Mucosa of descending colon (tissue), 3 donors: ENCODE measurements at regions not wholly inside any gene's neighbourhood (a gene's known extent, or its start where the extent isn't known, plus 50 kb on each side); places are given as distances from the start of the nearest gene placed in this dataset.
"Not testable (repeated sequence)": the region's sequence is repeated elsewhere in the genome, so short reads cannot be mapped to it uniquely, and the experiment has no call there.

Source experiments
- ATAC-seq: fragments of 200-7000 bp; cut with Tn5 transposase; one replicate; pipeline ENCODE4 v1.9.1; 2020; ENCODE audit warnings: mild to moderate bottlenecking, moderate library complexity
- DNase-seq, 3 donors: peaks; one replicate each; pipeline ENCODE4 v3.0.0-alpha.2; 2020
- H3K36me3 ChIP-seq: fragments of 200-600 bp; one replicate; pipeline ENCODE4 v1.8.0; 2021; ENCODE audit warnings: low read depth, mild to moderate bottlenecking
- H3K4me1 ChIP-seq: fragments of 200-600 bp; one replicate; pipeline ENCODE4 v1.8.0; 2021; ENCODE audit warnings: low read depth, mild to moderate bottlenecking
- H3K4me3 ChIP-seq: fragments of 200-600 bp; one replicate; pipeline ENCODE4 v1.8.0; 2021; ENCODE audit warnings: mild to moderate bottlenecking
- H3K9me3 ChIP-seq: fragments of 200-600 bp; one replicate; pipeline ENCODE4 v1.8.0; 2021; ENCODE audit warnings: mild to moderate bottlenecking
- intact Hi-C, 2 donors: fragments of 100-400 bp; cut with DNase I in 1 of 2; cut with micrococcal nuclease in 1 of 2; formaldehyde crosslinking; loops; one replicate each; pipeline versions ENCODE4 v1.11.0 to v1.11.1; 2022; cut with DNase I, micrococcal nuclease
- TF ChIP-seq, protein P1 (sequence below): fragments of 200-600 bp; IDR thresholded peaks from one replicate; pipeline ENCODE4 v1.8.0; 2022; ENCODE audit warnings: antibody characterized with exemption, mild to moderate bottlenecking
- donor health status: DM: no; HTN: no; CAD: no; lungs with moderate emphysema.
- donor health status: DM: no; HTN: no; CAD: no.
- donor health status: DM: no; HTN: yes; CAD: no.

DNA sequence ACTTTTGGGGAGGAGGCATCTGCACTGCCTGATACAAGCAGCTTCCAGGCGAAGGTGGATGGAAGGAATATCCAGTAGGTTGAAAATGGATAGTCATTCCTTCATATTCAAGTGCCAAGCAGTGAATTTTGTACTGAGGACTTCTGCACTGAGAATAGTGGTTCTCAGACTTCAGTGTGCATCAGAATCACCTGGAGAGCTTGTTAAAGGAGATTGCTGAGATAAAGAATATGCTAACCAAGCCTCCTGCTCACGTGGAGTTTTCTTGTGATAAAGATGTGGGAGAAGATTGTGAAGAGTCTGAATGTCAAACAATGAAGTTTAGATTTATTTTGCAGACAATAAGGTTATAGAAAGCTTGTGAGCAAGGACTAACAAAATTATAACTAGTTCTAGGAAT, 97.8 kb downstream of the HFE start:
- Histone ChIP-seq H3K4me1 (peaks cover 3% of the 10 kb centered on the region), H3K4me3 (no peak overlapping the region), H3K9me3 (no peaks in the 10 kb centered on the region), H3K36me3 (no peaks in the 10 kb centered on the region)
- intact Hi-C loops, result no loop called here
- DNase-seq (no peak), ATAC-seq (no peak)
- TF ChIP-seq, protein P1, sequence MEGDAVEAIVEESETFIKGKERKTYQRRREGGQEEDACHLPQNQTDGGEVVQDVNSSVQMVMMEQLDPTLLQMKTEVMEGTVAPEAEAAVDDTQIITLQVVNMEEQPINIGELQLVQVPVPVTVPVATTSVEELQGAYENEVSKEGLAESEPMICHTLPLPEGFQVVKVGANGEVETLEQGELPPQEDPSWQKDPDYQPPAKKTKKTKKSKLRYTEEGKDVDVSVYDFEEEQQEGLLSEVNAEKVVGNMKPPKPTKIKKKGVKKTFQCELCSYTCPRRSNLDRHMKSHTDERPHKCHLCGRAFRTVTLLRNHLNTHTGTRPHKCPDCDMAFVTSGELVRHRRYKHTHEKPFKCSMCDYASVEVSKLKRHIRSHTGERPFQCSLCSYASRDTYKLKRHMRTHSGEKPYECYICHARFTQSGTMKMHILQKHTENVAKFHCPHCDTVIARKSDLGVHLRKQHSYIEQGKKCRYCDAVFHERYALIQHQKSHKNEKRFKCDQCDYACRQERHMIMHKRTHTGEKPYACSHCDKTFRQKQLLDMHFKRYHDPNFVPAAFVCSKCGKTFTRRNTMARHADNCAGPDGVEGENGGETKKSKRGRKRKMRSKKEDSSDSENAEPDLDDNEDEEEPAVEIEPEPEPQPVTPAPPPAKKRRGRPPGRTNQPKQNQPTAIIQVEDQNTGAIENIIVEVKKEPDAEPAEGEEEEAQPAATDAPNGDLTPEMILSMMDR, result no peak

DNA sequence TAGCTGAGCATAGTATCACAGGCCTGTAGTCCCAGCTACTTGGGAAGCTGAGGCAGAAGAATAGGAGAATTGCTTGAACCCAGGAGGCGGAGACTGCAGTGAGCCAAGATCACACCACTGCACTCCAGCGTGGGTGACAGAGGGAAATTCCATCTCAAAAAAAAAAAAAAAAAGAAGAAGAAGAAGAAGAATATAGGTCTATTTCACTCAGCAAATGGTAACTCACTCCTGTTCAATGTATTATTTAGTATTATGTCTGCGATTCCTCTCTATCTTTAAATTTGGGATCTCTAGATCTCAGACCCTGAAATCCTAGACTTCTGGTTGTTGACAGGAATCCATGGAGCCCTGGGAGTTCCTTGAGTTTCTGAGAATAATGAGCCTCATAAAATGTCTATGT, 98.6 kb downstream of the HFE start:
- Histone ChIP-seq H3K4me3 (no peak overlapping the region), H3K9me3 (no peaks in the 10 kb centered on the region), H3K36me3 (no peaks in the 10 kb centered on the region), H3K4me1 (peaks cover 3% of the 10 kb centered on the region)
- TF ChIP-seq, protein P1, result no peak
- ATAC-seq (no peak), DNase-seq (no peak)
- intact Hi-C loops, result no loop called here

DNA sequence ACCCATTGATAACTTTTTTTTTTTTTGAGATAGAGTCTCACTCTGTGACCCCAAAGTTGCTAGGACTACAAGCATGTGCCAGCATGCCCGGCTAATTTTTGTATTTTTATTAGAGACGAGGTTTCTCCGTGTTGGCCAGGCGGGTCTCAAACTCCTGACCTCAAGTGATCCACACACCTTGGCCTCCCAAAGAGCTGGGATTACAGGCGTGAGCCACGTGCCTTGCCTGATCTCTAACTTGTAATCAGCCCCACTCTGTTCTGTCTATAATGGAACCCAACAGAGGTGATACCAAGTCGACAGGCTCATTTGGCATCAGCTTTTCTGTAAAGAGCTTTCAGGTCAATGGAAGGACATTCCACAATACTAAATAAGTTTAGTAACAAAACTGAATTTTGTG, 99.4 kb downstream of the HFE start:
- H3K9me3 ChIP-seq, result no peaks in the 10 kb centered on the region
- no peak for DNase-seq
- H3K4me1 ChIP-seq, result peaks cover 3% of the 10 kb centered on the region
- H3K4me3 ChIP-seq, result no peak overlapping the region
- no peaks in the 10 kb centered on the region for H3K36me3 ChIP-seq
- no peak for ATAC-seq
- intact Hi-C loops, result no loop called here
- TF ChIP-seq, protein P1, result no peak

DNA sequence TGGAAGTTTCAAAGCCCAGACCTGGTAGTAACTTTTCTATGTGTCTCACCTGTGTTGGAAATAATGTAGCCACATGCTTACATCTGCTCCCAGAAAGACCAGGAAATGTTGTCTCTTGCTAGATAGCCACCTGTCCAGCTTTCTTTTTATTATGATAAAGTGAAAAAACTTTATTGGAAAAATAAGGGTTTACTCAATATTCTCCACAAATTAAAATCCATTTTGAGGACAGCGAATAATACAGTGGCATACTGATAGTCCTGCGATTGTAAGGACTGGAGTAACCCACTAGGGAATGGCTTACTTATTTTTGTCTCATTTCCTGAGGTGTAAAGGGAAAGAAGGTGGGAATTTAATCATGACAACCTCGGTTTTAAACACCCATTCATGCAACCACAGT, 100.1 kb downstream of the HFE start:
- Histone ChIP-seq H3K9me3 (no peaks in the 10 kb centered on the region), H3K4me1 (peaks cover 3% of the 10 kb centered on the region), H3K36me3 (no peaks in the 10 kb centered on the region), H3K4me3 (no peak overlapping the region)
- ATAC-seq, result no peak
- TF ChIP-seq, protein P1, result no peak
- intact Hi-C loops, result no loop called here
- no peak for DNase-seq

DNA sequence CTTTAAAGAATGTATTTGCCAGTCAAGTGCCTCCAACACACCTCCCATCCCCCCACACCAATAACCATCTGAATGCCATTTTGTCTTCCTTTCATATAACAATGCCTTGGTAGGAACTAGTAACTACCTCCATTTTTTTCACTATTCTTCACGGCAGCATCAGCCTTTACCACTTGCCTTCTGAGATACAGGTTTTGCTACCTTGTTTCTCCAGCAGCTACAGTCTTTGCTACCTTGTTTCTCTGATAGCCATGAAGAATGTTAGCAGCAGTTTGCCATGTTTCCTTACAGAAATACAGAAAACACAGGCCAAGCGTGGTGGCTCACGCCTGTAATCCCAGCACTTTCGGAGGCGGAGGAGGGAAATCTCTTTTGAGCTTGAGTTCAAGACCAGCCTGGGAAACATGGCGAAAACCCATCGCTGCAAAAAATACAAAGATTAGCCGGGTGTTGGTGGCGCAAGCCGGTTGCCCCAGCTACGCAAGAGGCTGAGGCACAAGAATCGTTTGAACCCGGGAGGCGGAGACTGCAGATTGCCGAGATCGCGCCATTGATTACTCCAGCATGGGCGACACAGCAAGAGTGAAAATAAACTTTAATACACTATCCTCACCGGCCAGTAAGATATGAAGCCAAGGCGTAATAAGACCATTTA, 100.9 kb downstream of the HFE start:
- Histone ChIP-seq H3K4me3 (peak overlapping the region; percentile 17), H3K4me1 (peaks cover 6% of the 10 kb centered on the region), H3K9me3 (no peaks in the 10 kb centered on the region), H3K36me3 (no peaks in the 10 kb centered on the region)
- intact Hi-C loops, result no loop called here
- peak in 1 of 3 donors; percentile 56 for DNase-seq
- TF ChIP-seq, protein P1, result no peak
- peak; percentile 30 for ATAC-seq

DNA sequence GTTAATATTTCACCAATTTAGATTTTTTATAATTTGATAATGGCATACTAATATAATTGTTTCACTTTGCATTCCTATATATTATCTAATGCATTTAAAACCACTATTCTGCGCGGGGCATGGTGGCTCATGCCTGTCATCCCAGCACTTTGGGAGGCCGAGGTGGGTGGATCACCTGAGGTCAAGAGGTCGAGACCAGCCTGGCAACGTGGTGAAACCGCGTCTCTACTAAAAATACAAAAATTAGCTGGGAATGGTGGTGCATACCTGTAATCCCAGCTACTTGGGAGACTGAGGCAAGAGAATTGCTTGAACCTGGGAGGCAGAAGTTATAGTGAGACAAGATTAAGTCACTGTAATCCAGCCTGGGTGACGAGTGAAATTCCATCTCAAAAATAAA, 104.3 kb downstream of the HFE start:
- DNase-seq, intact Hi-C loops, H3K9me3 ChIP-seq, H3K4me1 ChIP-seq, H3K4me3 ChIP-seq, H3K36me3 ChIP-seq, ATAC-seq: not testable (repeated sequence)
